GM12878 (cell line): ENCODE measurements at regions not wholly inside any gene's neighbourhood (a gene's known extent, or its start where the extent isn't known, plus 50 kb on each side); places are given as distances from the start of the nearest gene placed in this dataset.

Experiments used
- CHD1 ChIP-seq: IDR thresholded peaks from 2 replicates; pipeline ENCODE4 v1.6.1; 2012; ENCODE audit warnings: low read depth, low read length, improper control_type of control experiment
- ELK1 ChIP-seq: IDR thresholded peaks from 2 replicates; pipeline ENCODE4 v1.6.1; 2012; ENCODE audit warnings: low read depth, low read length, improper control_type of control experiment
- MTA2 ChIP-seq: fragments of 450-650 bp; IDR thresholded peaks from 2 replicates; pipeline ENCODE4 v1.6.1; 2016; ENCODE audit warnings: low read depth, mild to moderate bottlenecking, moderate library complexity
- NR2C1 ChIP-seq: fragments of 450-650 bp; IDR thresholded peaks from 2 replicates; pipeline ENCODE4 v1.6.1; 2017; ENCODE audit warnings: antibody characterized with exemption, mild to moderate bottlenecking, moderate library complexity
- NR2C2 ChIP-seq: IDR thresholded peaks from 2 replicates; pipeline ENCODE4 v1.6.1; 2011; ENCODE audit warnings: borderline replicate concordance, low read depth; ENCODE audit not compliant: control insufficient read depth, insufficient read length
- PRDM15 ChIP-seq: fragments of 450-650 bp; formaldehyde crosslinking; IDR thresholded peaks from 2 replicates; pipeline ENCODE4 v1.4.0; 2020; ENCODE audit warnings: mild to moderate bottlenecking, moderate library complexity
- RELB ChIP-seq: fragments of 450-650 bp; IDR thresholded peaks from 2 replicates; pipeline ENCODE4 v1.6.1; 2017; ENCODE audit warnings: low read depth, mild to moderate bottlenecking, moderate library complexity
- SUZ12 ChIP-seq: fragments of 200-600 bp; sonication (generic); IDR thresholded peaks from one replicate; pipeline ENCODE4 v1.6.1; 2018; ENCODE audit warnings: antibody characterized with exemption, mild to moderate bottlenecking; ENCODE audit not compliant: unreplicated experiment
- TCF3 ChIP-seq: IDR thresholded peaks from 2 replicates; pipeline ENCODE4 v1.6.1; 2012; ENCODE audit warnings: low read depth, mild to moderate bottlenecking, low read length, borderline replicate concordance; ENCODE audit not compliant: insufficient read depth
- ZBTB33 ChIP-seq: fragments of 450-650 bp; IDR thresholded peaks from 2 replicates; pipeline ENCODE4 v1.6.1; 2017; ENCODE audit warnings: mild to moderate bottlenecking

- TF ChIP-seq PRDM15 (CRISPR knock-in tag) (no peak), SUZ12 (no peak), MTA2 (no peak), CHD1 (no peak), ZBTB33 (no peak), NR2C1 (no peak), ELK1 (no peak), RELB (no peak), NR2C2 (no peak), TCF3 (no peak)
Measured at GRCh38 chr1:94602802-94603625, 61.5 kb upstream of the F3 start (continued).
